Mesenchymal stem cell (in vitro differentiated cells and primary cell): ENCODE measurements at regions not wholly inside any gene's neighbourhood (a gene's known extent, or its start where the extent isn't known, plus 50 kb on each side); places are given as distances from the start of the nearest gene placed in this dataset.

Source experiments
- DNase-seq: peaks from one replicate; pipeline ENCODE4 v3.0.0-alpha.2; 2013
- H2AFZ ChIP-seq: one replicate; pipeline ENCODE4 v1.6.1; 2013; ENCODE audit warnings: low read depth, mild to moderate bottlenecking, control low read depth, inconsistent platforms, low read length, moderate library complexity
- H2AK5ac ChIP-seq: 2 replicates; pipeline ENCODE4 v1.6.1; 2013; ENCODE audit warnings: low read length, moderate library complexity, mild to moderate bottlenecking, inconsistent platforms; ENCODE audit not compliant: severe bottlenecking
- H2BK120ac ChIP-seq: one replicate; pipeline ENCODE4 v1.6.1; 2013; ENCODE audit warnings: low read depth, mild to moderate bottlenecking, inconsistent platforms, low read length, moderate library complexity
- H2BK12ac ChIP-seq, 2 experiments: one replicate each; pipeline ENCODE4 v1.6.1; 2013; ENCODE audit warnings: inconsistent platforms in 2 of 2, low read length in 2 of 2, mild to moderate bottlenecking in 2 of 2, moderate library complexity in 2 of 2, control low read depth in 1 of 2
- H2BK15ac ChIP-seq: one replicate; pipeline ENCODE4 v1.6.1; 2013; ENCODE audit warnings: mild to moderate bottlenecking, low read depth, inconsistent platforms; ENCODE audit not compliant: poor library complexity, severe bottlenecking
- H2BK5ac ChIP-seq: 2 replicates; pipeline ENCODE4 v1.6.1; 2013; ENCODE audit warnings: low read depth, mild to moderate bottlenecking, low read length, control low read depth, inconsistent platforms; ENCODE audit not compliant: poor library complexity, severe bottlenecking
- H3K14ac ChIP-seq, 2 experiments: one replicate each; pipeline ENCODE4 v1.6.1; 2013; ENCODE audit warnings: inconsistent platforms in 2 of 2, low read length in 2 of 2, control low read depth in 1 of 2, mild to moderate bottlenecking in 1 of 2, moderate library complexity in 1 of 2
- H3K18ac ChIP-seq, 2 experiments: one replicate each; pipeline ENCODE4 v1.6.1; 2013; ENCODE audit warnings: inconsistent platforms in 2 of 2, low read length in 2 of 2, control low read depth in 1 of 2, low read depth in 1 of 2, mild to moderate bottlenecking in 1 of 2
- H3K23ac ChIP-seq, 2 experiments: one replicate each; pipeline ENCODE4 v1.6.1; 2013; ENCODE audit warnings: inconsistent platforms in 2 of 2, low read length in 2 of 2, mild to moderate bottlenecking in 2 of 2, moderate library complexity in 2 of 2, control low read depth in 1 of 2
- H3K27ac ChIP-seq: 2 replicates; pipeline ENCODE4 v1.5.1; 2013; ENCODE audit warnings: mild to moderate bottlenecking, moderate library complexity, low read length, control low read depth, inconsistent platforms; ENCODE audit not compliant: poor library complexity, severe bottlenecking
- H3K27me3 ChIP-seq, 2 experiments: 2 replicates each; pipeline versions ENCODE4 v1.6.1 to v1.7.0; 2013; ENCODE audit warnings: low read length in 2 of 2, mild to moderate bottlenecking in 2 of 2, moderate library complexity in 2 of 2, control low read depth in 1 of 2, inconsistent platforms in 1 of 2; ENCODE audit not compliant: control insufficient read depth in 1 of 2, insufficient read depth in 1 of 2
- H3K36me3 ChIP-seq, 2 experiments: 2 replicates each; pipeline versions ENCODE4 v1.6.1 to v1.7.0; 2013; ENCODE audit warnings: low read length in 2 of 2, control low read depth in 1 of 2, inconsistent platforms in 1 of 2, low read depth in 1 of 2, mild to moderate bottlenecking in 1 of 2; ENCODE audit not compliant: insufficient read depth in 2 of 2, control insufficient read depth in 1 of 2
- H3K4ac ChIP-seq, 2 experiments: one replicate each; pipeline ENCODE4 v1.6.1; 2013; ENCODE audit warnings: inconsistent platforms in 2 of 2, low read length in 2 of 2, mild to moderate bottlenecking in 2 of 2, moderate library complexity in 2 of 2, control low read depth in 1 of 2, low read depth in 1 of 2
- H3K4me1 ChIP-seq: 2 replicates; pipeline ENCODE4 v1.6.1; 2013; ENCODE audit warnings: low read depth, low read length, control low read depth; ENCODE audit not compliant: control insufficient read depth, insufficient read depth
- H3K4me2 ChIP-seq: 2 replicates; pipeline ENCODE4 v1.6.1; 2013; ENCODE audit warnings: low read length, mild to moderate bottlenecking, inconsistent platforms; ENCODE audit not compliant: poor library complexity, severe bottlenecking
- H3K4me3 ChIP-seq, 2 experiments: 2 replicates each; pipeline versions ENCODE4 v1.5.1 to v1.7.0; 2013; ENCODE audit warnings: low read length in 2 of 2, mild to moderate bottlenecking in 2 of 2, control low read depth in 1 of 2, low read depth in 1 of 2; ENCODE audit not compliant: insufficient read depth in 1 of 2
- H3K79me1 ChIP-seq: replicated peaks from 2 replicates; pipeline ENCODE4 v1.6.1; 2013; ENCODE audit warnings: mild to moderate bottlenecking, control low read depth, low read length, inconsistent platforms; ENCODE audit not compliant: poor library complexity, severe bottlenecking
- H3K9ac ChIP-seq: 2 replicates; pipeline ENCODE4 v1.7.0; 2013; ENCODE audit warnings: mild to moderate bottlenecking, low read length, moderate library complexity
- H3K9me3 ChIP-seq: 2 replicates; pipeline ENCODE4 v1.7.0; 2013; ENCODE audit warnings: mild to moderate bottlenecking, low read length; ENCODE audit not compliant: control insufficient read depth
- H4K8ac ChIP-seq: one replicate; pipeline ENCODE4 v1.6.1; 2013; ENCODE audit warnings: inconsistent platforms, mild to moderate bottlenecking, low read length, moderate library complexity
- H4K91ac ChIP-seq: one replicate; pipeline ENCODE4 v1.6.1; 2013; ENCODE audit warnings: mild to moderate bottlenecking, low read length, inconsistent platforms
- whole genome bisulfite sequencing: methylation state at CpG from one replicate; pipeline ENCODE4 v1.1.7; 2013; ENCODE audit warnings: mixed read lengths; 5-methylcytosine and 5-hydroxymethylcytosine counted together

- Histone ChIP-seq H3K4ac (no peak overlapping the region), H3K9me3 (no peaks in the 10 kb centered on the region), H3K23ac (no peak overlapping the region), H2AK5ac (no peak overlapping the region), H3K14ac (no peak overlapping the region), H3K4me2 (no peak overlapping the region), H3K18ac (no peak overlapping the region), H3K36me3 (no peaks in the 10 kb centered on the region), H3K27ac (no peak overlapping the region), H4K8ac (no peak overlapping the region), H2BK120ac (no peak overlapping the region), H2BK15ac (no peak overlapping the region), H2AFZ (no peak overlapping the region), H3K4me3 (no peak overlapping the region), H3K9ac (no peak overlapping the region), H2BK12ac (no peak overlapping the region), H2BK5ac (no peak overlapping the region), H3K27me3 (no peaks in the 10 kb centered on the region), H3K4me1 (no peaks in the 10 kb centered on the region), H3K79me1 (no peaks in the 10 kb centered on the region), H4K91ac (no peak overlapping the region)
- WGBS = 40% methylated on average over 1 of the region's 1 CpG
- peak; percentile 1 for DNase-seq
These were observed 623.1 kb upstream of the CPEB2 start for GRCh38 chr4:14379183-14379582.

GRCh38 chr4:14383652-14384051 is 618.6 kb upstream of the CPEB2 start:
- no peaks in the 10 kb centered on the region for H3K36me3 ChIP-seq
- no peak overlapping the region for H3K9ac ChIP-seq
- H3K4ac ChIP-seq = no peak overlapping the region
- no peak overlapping the region for H2AK5ac ChIP-seq
- no peak overlapping the region for H2BK12ac ChIP-seq
- no peak overlapping the region for H3K4me3 ChIP-seq
- H3K9me3 ChIP-seq = no peaks in the 10 kb centered on the region
- H3K18ac ChIP-seq = no peak overlapping the region
- no peak overlapping the region for H4K8ac ChIP-seq
- no peak overlapping the region for H3K4me2 ChIP-seq
- no peak overlapping the region for H3K23ac ChIP-seq
- 50% methylated on average over 1 of the region's 3 CpGs for WGBS
- no peaks in the 10 kb centered on the region for H3K27me3 ChIP-seq
- H4K91ac ChIP-seq = no peak overlapping the region
- no peak overlapping the region for H3K14ac ChIP-seq
- DNase-seq = no peak
- no peak overlapping the region for H3K27ac ChIP-seq
- H2BK120ac ChIP-seq = no peak overlapping the region
- no peak overlapping the region for H2AFZ ChIP-seq
- no peaks in the 10 kb centered on the region for H3K4me1 ChIP-seq
- no peak overlapping the region for H2BK5ac ChIP-seq
- no peak overlapping the region for H2BK15ac ChIP-seq
- H3K79me1 ChIP-seq = no peaks in the 10 kb centered on the region

GRCh38 chr4:14384824-14385223 is 617.5 kb upstream of the CPEB2 start:
- H3K23ac ChIP-seq = no peak overlapping the region
- H4K91ac ChIP-seq = no peak overlapping the region
- H3K4me2 ChIP-seq = no peak overlapping the region
- H2BK5ac ChIP-seq = no peak overlapping the region
- H3K9ac ChIP-seq = no peak overlapping the region
- no peak overlapping the region for H3K18ac ChIP-seq
- no peak overlapping the region for H2BK15ac ChIP-seq
- H3K4ac ChIP-seq = no peak overlapping the region
- H3K14ac ChIP-seq = no peak overlapping the region
- no peaks in the 10 kb centered on the region for H3K4me1 ChIP-seq
- H3K79me1 ChIP-seq = no peaks in the 10 kb centered on the region
- H2BK12ac ChIP-seq = no peak overlapping the region
- H3K36me3 ChIP-seq = no peaks in the 10 kb centered on the region
- DNase-seq = no peak
- no peak overlapping the region for H2AFZ ChIP-seq
- H2BK120ac ChIP-seq = no peak overlapping the region
- H3K27me3 ChIP-seq = no peaks in the 10 kb centered on the region
- no peaks in the 10 kb centered on the region for H3K9me3 ChIP-seq
- WGBS = 85% methylated on average over 1 of the region's 1 CpG
- H3K4me3 ChIP-seq = no peak overlapping the region
- H3K27ac ChIP-seq = no peak overlapping the region
- H4K8ac ChIP-seq = no peak overlapping the region
- no peak overlapping the region for H2AK5ac ChIP-seq

- Histone ChIP-seq H3K79me1 (no peaks in the 10 kb centered on the region), H3K18ac (no peak overlapping the region), H2BK120ac (no peak overlapping the region), H2AK5ac (no peak overlapping the region), H2AFZ (no peak overlapping the region), H3K4me2 (no peak overlapping the region), H3K4me3 (no peak overlapping the region), H2BK12ac (no peak overlapping the region), H2BK5ac (no peak overlapping the region), H3K14ac (no peak overlapping the region), H3K4ac (no peak overlapping the region), H3K9ac (no peak overlapping the region), H3K27ac (no peak overlapping the region), H4K91ac (no peak overlapping the region), H3K36me3 (no peaks in the 10 kb centered on the region), H3K4me1 (no peaks in the 10 kb centered on the region), H2BK15ac (no peak overlapping the region), H4K8ac (no peak overlapping the region), H3K27me3 (no peaks in the 10 kb centered on the region), H3K23ac (no peak overlapping the region), H3K9me3 (no peaks in the 10 kb centered on the region)
- WGBS = 75% methylated on average over 2 of the region's 3 CpGs
- DNase-seq = no peak
These were observed 616.1 kb upstream of the CPEB2 start for GRCh38 chr4:14386196-14386595.
